Duodenal mucosa (tissue), 2 donors: ENCODE measurements at regions not wholly inside any gene's neighbourhood (a gene's known extent, or its start where the extent isn't known, plus 50 kb on each side); places are given as distances from the start of the nearest gene placed in this dataset.

Source experiments
- H3K27ac ChIP-seq: one replicate; pipeline ENCODE4 v1.7.0; 2013; ENCODE audit warnings: low read depth, low read length
- H3K27me3 ChIP-seq, 2 donors: one replicate each; pipeline ENCODE4 v1.7.0; 2013; ENCODE audit warnings: low read length in 2 of 2, control low read depth in 1 of 2; ENCODE audit not compliant: insufficient read depth in 2 of 2, control insufficient read depth in 1 of 2
- H3K36me3 ChIP-seq, 2 donors: one replicate each; pipeline ENCODE4 v1.7.0; 2013; ENCODE audit warnings: low read length in 2 of 2, control low read depth in 1 of 2; ENCODE audit not compliant: insufficient read depth in 2 of 2, control insufficient read depth in 1 of 2
- H3K4me1 ChIP-seq, 2 donors: one replicate each; pipeline ENCODE4 v1.7.0; 2013; ENCODE audit warnings: low read length in 2 of 2, control low read depth in 1 of 2; ENCODE audit not compliant: insufficient read depth in 2 of 2, control insufficient read depth in 1 of 2
- H3K4me3 ChIP-seq, 2 donors: one replicate each; pipeline ENCODE4 v1.7.0; 2013; ENCODE audit warnings: low read length in 2 of 2, low read depth in 1 of 2
- H3K9ac ChIP-seq, 2 donors: one replicate each; pipeline ENCODE4 v1.7.0; 2013; ENCODE audit warnings: low read length in 2 of 2, low read depth in 1 of 2
- H3K9me3 ChIP-seq, 2 donors: one replicate each; pipeline ENCODE4 v1.7.0; 2013; ENCODE audit warnings: low read length in 2 of 2, control low read depth in 1 of 2; ENCODE audit not compliant: control insufficient read depth in 1 of 2

- Histone ChIP-seq H3K9ac (no peak overlapping the region), H3K36me3 (no peaks in the 10 kb centered on the region), H3K27ac (no peak overlapping the region), H3K4me3 (no peak overlapping the region), H3K9me3 (no peaks in the 10 kb centered on the region), H3K27me3 (no peaks in the 10 kb centered on the region), H3K4me1 (no peaks in the 10 kb centered on the region)
Measured at GRCh38 chr21:27487676-27488075, 520.8 kb upstream of the ADAMTS5 start.

- Histone ChIP-seq H3K9me3 (no peaks in the 10 kb centered on the region), H3K27ac (no peak overlapping the region), H3K27me3 (no peaks in the 10 kb centered on the region), H3K4me3 (no peak overlapping the region), H3K9ac (no peak overlapping the region), H3K4me1 (no peaks in the 10 kb centered on the region), H3K36me3 (no peaks in the 10 kb centered on the region)
Measured at GRCh38 chr21:27480841-27481261, 514.0 kb upstream of the ADAMTS5 start.

- Histone ChIP-seq H3K36me3 (no peaks in the 10 kb centered on the region), H3K4me3 (no peak overlapping the region), H3K27me3 (no peaks in the 10 kb centered on the region), H3K27ac (no peak overlapping the region), H3K4me1 (no peaks in the 10 kb centered on the region), H3K9ac (no peak overlapping the region), H3K9me3 (no peaks in the 10 kb centered on the region)
Measured at GRCh38 chr21:27477296-27477695, 510.4 kb upstream of the ADAMTS5 start.

GRCh38 chr21:27476696-27477095, 509.8 kb upstream of the ADAMTS5 start:
- no peaks in the 10 kb centered on the region for H3K36me3 ChIP-seq
- H3K4me1 ChIP-seq, result no peaks in the 10 kb centered on the region
- H3K27ac ChIP-seq, result no peak overlapping the region
- H3K9ac ChIP-seq, result no peak overlapping the region
- no peaks in the 10 kb centered on the region for H3K27me3 ChIP-seq
- H3K9me3 ChIP-seq, result no peaks in the 10 kb centered on the region
- no peak overlapping the region for H3K4me3 ChIP-seq

GRCh38 chr21:27475363-27475955, 508.6 kb upstream of the ADAMTS5 start:
- H3K4me3 ChIP-seq, result no peak overlapping the region
- H3K27me3 ChIP-seq, result no peaks in the 10 kb centered on the region
- H3K9ac ChIP-seq, result no peak overlapping the region
- no peaks in the 10 kb centered on the region for H3K9me3 ChIP-seq
- no peaks in the 10 kb centered on the region for H3K36me3 ChIP-seq
- H3K4me1 ChIP-seq, result no peaks in the 10 kb centered on the region
- H3K27ac ChIP-seq, result no peak overlapping the region

GRCh38 chr21:27467366-27467765, 500.5 kb upstream of the ADAMTS5 start:
- H3K4me1 ChIP-seq, result no peaks in the 10 kb centered on the region
- no peak overlapping the region for H3K9ac ChIP-seq
- no peaks in the 10 kb centered on the region for H3K36me3 ChIP-seq
- H3K27me3 ChIP-seq, result no peaks in the 10 kb centered on the region
- H3K9me3 ChIP-seq, result no peaks in the 10 kb centered on the region
- no peak overlapping the region for H3K27ac ChIP-seq
- H3K4me3 ChIP-seq, result no peak overlapping the region

GRCh38 chr21:27466140-27466539, 499.3 kb upstream of the ADAMTS5 start:
- no peaks in the 10 kb centered on the region for H3K36me3 ChIP-seq

GRCh38 chr21:27464648-27465047, 497.8 kb upstream of the ADAMTS5 start:
- Histone ChIP-seq H3K36me3 (no peaks in the 10 kb centered on the region), H3K4me1 (no peaks in the 10 kb centered on the region), H3K4me3 (no peak overlapping the region), H3K27me3 (no peaks in the 10 kb centered on the region), H3K9me3 (no peaks in the 10 kb centered on the region), H3K9ac (no peak overlapping the region), H3K27ac (no peak overlapping the region)

More at GRCh38 chr21:27466140-27466539, 499.3 kb upstream of the ADAMTS5 start:
- H3K4me3 ChIP-seq, result no peak overlapping the region
- no peaks in the 10 kb centered on the region for H3K27me3 ChIP-seq
- H3K27ac ChIP-seq, result no peak overlapping the region
- H3K4me1 ChIP-seq, result no peaks in the 10 kb centered on the region
- H3K9ac ChIP-seq, result no peak overlapping the region
- H3K9me3 ChIP-seq, result no peaks in the 10 kb centered on the region

GRCh38 chr21:27462726-27463125, 495.8 kb upstream of the ADAMTS5 start:
- Histone ChIP-seq H3K27me3 (no peaks in the 10 kb centered on the region), H3K36me3 (no peaks in the 10 kb centered on the region), H3K9me3 (no peaks in the 10 kb centered on the region), H3K27ac (no peak overlapping the region), H3K4me1 (no peaks in the 10 kb centered on the region), H3K9ac (no peak overlapping the region), H3K4me3 (no peak overlapping the region)

- Histone ChIP-seq H3K4me3 (no peak overlapping the region), H3K27me3 (no peaks in the 10 kb centered on the region), H3K36me3 (no peaks in the 10 kb centered on the region), H3K4me1 (no peaks in the 10 kb centered on the region), H3K9me3 (no peaks in the 10 kb centered on the region), H3K9ac (no peak overlapping the region), H3K27ac (no peak overlapping the region)
Measured at GRCh38 chr21:27454234-27454633, 487.3 kb upstream of the ADAMTS5 start.

- H3K27ac ChIP-seq, result no peak overlapping the region
- H3K9me3 ChIP-seq, result no peaks in the 10 kb centered on the region
- H3K27me3 ChIP-seq, result no peaks in the 10 kb centered on the region
- no peaks in the 10 kb centered on the region for H3K4me1 ChIP-seq
- no peaks in the 10 kb centered on the region for H3K36me3 ChIP-seq
- no peak overlapping the region for H3K4me3 ChIP-seq
- H3K9ac ChIP-seq, result no peak overlapping the region
Measured at GRCh38 chr21:27451116-27451515, 484.2 kb upstream of the ADAMTS5 start.
